Karpas-422 (cell line): ENCODE measurements at regions not wholly inside any gene's neighbourhood (a gene's known extent, or its start where the extent isn't known, plus 50 kb on each side); places are given as distances from the start of the nearest gene placed in this dataset.
"Not testable (repeated sequence)": the region's sequence is repeated elsewhere in the genome, so short reads cannot be mapped to it uniquely, and the experiment has no call there.

Source experiments
- DNase-seq: peaks from one replicate; pipeline ENCODE4 v3.0.0-alpha.2; 2015
- H2AFZ ChIP-seq: fragments of 200-600 bp; sonication (generic); 2 replicates; pipeline ENCODE4 v1.6.1; 2014; ENCODE audit warnings: antibody characterized with exemption, low read length, mixed read lengths
- H3K27ac ChIP-seq: fragments of 200-600 bp; sonication (generic); 2 replicates; pipeline ENCODE4 v1.5.1; 2014; ENCODE audit warnings: mild to moderate bottlenecking, low read length, moderate library complexity
- H3K27me3 ChIP-seq: fragments of 200-600 bp; sonication (generic); 2 replicates; pipeline ENCODE4 v1.6.1; 2014; ENCODE audit warnings: low read length, mixed read lengths
- H3K36me3 ChIP-seq: fragments of 200-600 bp; sonication (generic); 2 replicates; pipeline ENCODE4 v1.6.1; 2014; ENCODE audit warnings: low read length, mixed read lengths; ENCODE audit not compliant: insufficient read depth
- H3K4me1 ChIP-seq: fragments of 200-600 bp; sonication (generic); 2 replicates; pipeline ENCODE4 v1.6.1; 2014; ENCODE audit warnings: mild to moderate bottlenecking, low read length, mixed read lengths
- H3K4me2 ChIP-seq: fragments of 200-600 bp; sonication (generic); 2 replicates; pipeline ENCODE4 v1.6.1; 2014; ENCODE audit warnings: low read length, low read depth, mild to moderate bottlenecking; ENCODE audit not compliant: poor library complexity, severe bottlenecking
- H3K4me3 ChIP-seq: fragments of 200-600 bp; sonication (generic); 2 replicates; pipeline ENCODE4 v1.5.1; 2014; ENCODE audit warnings: mild to moderate bottlenecking, antibody characterized with exemption, low read length, mixed read lengths
- H3K79me2 ChIP-seq: fragments of 200-600 bp; sonication (generic); 2 replicates; pipeline ENCODE4 v1.6.1; 2014; ENCODE audit warnings: mild to moderate bottlenecking, low read length, mixed read lengths
- H3K9ac ChIP-seq: fragments of 200-600 bp; sonication (generic); 2 replicates; pipeline ENCODE4 v1.6.0; 2014; ENCODE audit warnings: low read length
- H3K9me2 ChIP-seq: fragments of 200-600 bp; sonication (generic), shearing (Covaris generic); replicated peaks from 2 replicates; pipeline ENCODE4 v1.6.0; 2014; ENCODE audit warnings: mild to moderate bottlenecking, low read length, moderate library complexity; ENCODE audit not compliant: insufficient read depth
- H3K9me3 ChIP-seq: fragments of 300-700, 200-600 bp; sonication (generic); 2 replicates; pipeline ENCODE4 v1.6.1; 2014; ENCODE audit warnings: low read length, mixed read lengths
- H4K20me1 ChIP-seq: fragments of 200-600 bp; sonication (generic); 2 replicates; pipeline ENCODE4 v1.6.1; 2014; ENCODE audit warnings: mild to moderate bottlenecking, antibody characterized with exemption, low read length, low read depth; ENCODE audit not compliant: insufficient read depth

- Histone ChIP-seq H2AFZ (no peak overlapping the region), H3K9me2 (no peaks in the 10 kb centered on the region), H3K9ac (no peak overlapping the region), H3K36me3 (no peaks in the 10 kb centered on the region), H3K79me2 (no peaks in the 10 kb centered on the region), H4K20me1 (no peaks in the 10 kb centered on the region), H3K4me1 (no peaks in the 10 kb centered on the region), H3K9me3 (peaks cover 23% of the 10 kb centered on the region), H3K27me3 (no peaks in the 10 kb centered on the region), H3K4me2 (no peak overlapping the region), H3K27ac (no peak overlapping the region), H3K4me3 (no peak overlapping the region)
- DNase-seq, result no peak
Measured at GRCh38 chr13:56736966-56737365, 403.8 kb upstream of the PRR20A start.

- H3K36me3 ChIP-seq, result no peaks in the 10 kb centered on the region
- H4K20me1 ChIP-seq, result no peaks in the 10 kb centered on the region
- no peak overlapping the region for H3K4me3 ChIP-seq
- H3K9ac ChIP-seq, result no peak overlapping the region
- H3K79me2 ChIP-seq, result no peaks in the 10 kb centered on the region
- H3K9me3 ChIP-seq, result peaks cover 48% of the 10 kb centered on the region
- no peaks in the 10 kb centered on the region for H3K9me2 ChIP-seq
- H3K4me2 ChIP-seq, result no peak overlapping the region
- no peak for DNase-seq
- no peaks in the 10 kb centered on the region for H3K4me1 ChIP-seq
- no peak overlapping the region for H2AFZ ChIP-seq
- no peak overlapping the region for H3K27ac ChIP-seq
- H3K27me3 ChIP-seq, result no peaks in the 10 kb centered on the region
Measured at GRCh38 chr13:56752636-56753035, 388.1 kb upstream of the PRR20A start.

DNA sequence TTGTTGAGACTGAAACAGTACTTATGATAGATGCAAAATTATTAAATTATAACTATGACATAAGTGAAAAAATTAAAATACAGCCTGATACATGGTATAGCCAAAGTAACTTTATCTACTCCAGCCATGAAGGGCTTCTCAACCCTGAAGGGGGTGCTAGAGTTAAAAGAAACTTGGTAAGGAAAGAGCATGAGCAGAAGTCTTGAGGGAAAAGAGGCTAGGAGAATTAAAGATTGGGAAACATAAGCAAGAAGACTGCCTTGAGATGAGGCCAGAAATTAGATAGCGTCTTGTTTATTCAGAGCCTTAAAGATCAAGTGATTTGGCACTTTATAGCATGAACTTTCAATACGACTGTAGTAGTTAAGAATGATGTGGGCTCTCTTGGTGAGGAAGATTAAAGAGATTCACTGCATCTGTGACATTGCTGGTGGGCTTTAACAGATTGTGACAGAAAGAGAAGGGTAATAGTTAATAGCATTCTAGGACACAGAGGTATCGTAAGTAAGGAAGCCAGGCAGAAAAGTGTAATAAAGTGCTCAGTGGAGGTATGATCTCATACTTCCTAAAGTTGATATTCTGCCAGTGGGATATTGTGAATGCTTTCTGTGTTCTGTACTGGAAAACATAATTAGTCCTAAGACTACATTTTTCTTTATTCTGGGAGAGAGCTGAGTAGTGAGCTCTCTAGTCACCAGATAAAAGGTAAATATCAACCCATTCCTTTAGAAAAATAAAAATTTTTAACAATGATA lies 385.4 kb upstream of the PRR20A start:
- Histone ChIP-seq H4K20me1 (no peaks in the 10 kb centered on the region), H2AFZ (no peak overlapping the region), H3K4me1 (no peaks in the 10 kb centered on the region), H3K27ac (no peak overlapping the region), H3K27me3 (no peaks in the 10 kb centered on the region), H3K79me2 (no peaks in the 10 kb centered on the region), H3K9ac (no peak overlapping the region), H3K9me3 (peaks cover 48% of the 10 kb centered on the region), H3K4me2 (no peak overlapping the region), H3K4me3 (no peak overlapping the region), H3K9me2 (no peaks in the 10 kb centered on the region), H3K36me3 (no peaks in the 10 kb centered on the region)
- no peak for DNase-seq

DNA sequence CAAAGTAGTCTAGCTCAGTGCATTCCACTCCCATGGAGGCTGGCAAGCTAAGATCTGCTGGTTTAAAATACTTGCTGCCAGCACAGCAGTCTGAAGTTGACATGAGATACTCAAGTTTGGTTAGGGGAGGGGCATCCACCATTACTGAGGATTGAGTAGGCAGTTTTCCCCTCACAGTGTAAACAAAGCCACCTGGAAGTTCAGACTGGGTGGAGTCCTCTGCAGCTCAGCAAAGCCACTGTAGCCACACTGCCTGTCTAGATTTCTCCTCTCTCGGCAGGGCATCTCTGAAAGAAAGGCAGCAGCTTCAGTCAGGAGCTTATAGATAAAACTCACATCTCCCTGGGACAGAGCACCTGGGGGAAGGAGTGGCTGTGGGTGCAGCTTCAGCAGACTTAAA lies 377.4 kb upstream of the PRR20A start:
- H3K27ac ChIP-seq, H3K36me3 ChIP-seq, H3K4me2 ChIP-seq, H2AFZ ChIP-seq, H3K9ac ChIP-seq, H3K9me2 ChIP-seq, H3K4me1 ChIP-seq, H3K79me2 ChIP-seq, H3K4me3 ChIP-seq, DNase-seq, H4K20me1 ChIP-seq, H3K27me3 ChIP-seq: not testable (repeated sequence)
- peaks cover 24% of the 10 kb centered on the region for H3K9me3 ChIP-seq

DNA sequence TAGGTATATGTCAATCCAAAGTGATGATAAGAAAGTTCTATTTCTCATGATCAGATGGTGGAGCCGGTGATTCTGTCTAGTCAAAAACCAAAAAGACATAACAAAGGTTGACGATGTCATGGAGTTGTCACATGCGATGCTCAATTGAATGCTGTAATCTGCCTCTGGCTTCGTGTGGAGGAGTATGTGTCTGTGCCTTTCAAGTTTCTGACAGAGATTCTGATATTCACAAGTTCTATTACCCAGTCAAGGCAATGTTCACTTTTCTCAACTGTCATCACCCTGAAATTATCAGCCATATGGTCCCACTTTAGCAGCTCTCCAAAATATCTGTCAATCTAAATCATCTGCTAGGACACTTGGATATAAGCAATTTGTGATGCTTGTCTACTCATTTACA lies 367.6 kb upstream of the PRR20A start:
- no peak overlapping the region for H3K4me2 ChIP-seq
- H3K79me2 ChIP-seq, result no peaks in the 10 kb centered on the region
- H3K4me1 ChIP-seq, result no peaks in the 10 kb centered on the region
- no peak overlapping the region for H2AFZ ChIP-seq
- no peak for DNase-seq
- H3K4me3 ChIP-seq, result no peak overlapping the region
- peaks cover 41% of the 10 kb centered on the region for H3K9me3 ChIP-seq
- no peaks in the 10 kb centered on the region for H3K9me2 ChIP-seq
- no peaks in the 10 kb centered on the region for H3K36me3 ChIP-seq
- no peaks in the 10 kb centered on the region for H3K27me3 ChIP-seq
- no peak overlapping the region for H3K27ac ChIP-seq
- H3K9ac ChIP-seq, result no peak overlapping the region
- no peaks in the 10 kb centered on the region for H4K20me1 ChIP-seq

DNA sequence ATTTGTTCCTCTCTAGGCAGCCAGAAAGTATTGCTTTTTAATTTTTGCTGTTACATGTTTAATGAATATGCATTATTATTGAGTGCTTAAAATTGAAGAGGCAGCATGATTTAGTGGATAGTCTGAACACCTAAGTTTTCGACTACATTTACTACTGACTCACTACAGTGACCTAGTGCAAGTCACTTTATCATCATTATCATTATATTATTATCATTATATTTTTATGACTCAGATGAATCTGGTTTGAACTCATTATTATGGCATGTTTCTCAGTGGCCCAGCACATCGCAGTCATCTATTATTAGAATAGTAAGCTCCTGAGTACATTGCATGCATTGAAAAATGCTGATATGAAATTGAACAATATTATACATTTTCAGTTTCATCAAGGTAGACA lies 351.2 kb upstream of the PRR20A start:
- Histone ChIP-seq H3K9me2 (no peaks in the 10 kb centered on the region), H3K27me3 (no peaks in the 10 kb centered on the region), H3K79me2 (no peaks in the 10 kb centered on the region), H3K9me3 (peaks cover 39% of the 10 kb centered on the region), H3K4me3 (no peak overlapping the region), H3K36me3 (no peaks in the 10 kb centered on the region), H2AFZ (no peak overlapping the region), H3K9ac (no peak overlapping the region), H3K4me1 (no peaks in the 10 kb centered on the region), H4K20me1 (no peaks in the 10 kb centered on the region), H3K27ac (no peak overlapping the region), H3K4me2 (no peak overlapping the region)
- no peak for DNase-seq

GRCh38 chr13:56837161-56837560 lies 303.6 kb upstream of the PRR20A start:
- Histone ChIP-seq H3K9ac (no peak overlapping the region), H3K27me3 (no peaks in the 10 kb centered on the region), H4K20me1 (no peaks in the 10 kb centered on the region), H3K27ac (no peak overlapping the region), H3K36me3 (no peaks in the 10 kb centered on the region), H3K9me2 (no peaks in the 10 kb centered on the region), H3K4me3 (no peak overlapping the region), H3K79me2 (no peaks in the 10 kb centered on the region), H3K4me1 (no peaks in the 10 kb centered on the region), H3K4me2 (no peak overlapping the region), H2AFZ (no peak overlapping the region), H3K9me3 (peaks cover 36% of the 10 kb centered on the region)
- no peak for DNase-seq

- Histone ChIP-seq H3K27ac (no peak overlapping the region), H3K4me3 (no peak overlapping the region)
Measured at GRCh38 chr13:56850852-56851251, 289.9 kb upstream of the PRR20A start.

More at GRCh38 chr13:56850852-56851251, 289.9 kb upstream of the PRR20A start:
- Histone ChIP-seq H3K79me2 (no peaks in the 10 kb centered on the region), H3K36me3 (no peaks in the 10 kb centered on the region), H3K9me3 (peaks cover 48% of the 10 kb centered on the region), H4K20me1 (no peaks in the 10 kb centered on the region), H3K9ac (no peak overlapping the region), H2AFZ (no peak overlapping the region), H3K4me2 (no peak overlapping the region), H3K9me2 (no peaks in the 10 kb centered on the region), H3K27me3 (no peaks in the 10 kb centered on the region), H3K4me1 (no peaks in the 10 kb centered on the region)
- DNase-seq, result no peak
